Ishikawa (cell line): ENCODE measurements at regions not wholly inside any gene's neighbourhood (a gene's known extent, or its start where the extent isn't known, plus 50 kb on each side); places are given as distances from the start of the nearest gene placed in this dataset.

Experiments used
- CEBPB ChIP-seq: IDR thresholded peaks from 2 replicates; pipeline ENCODE4 v1.6.1; 2012
- CREB1 ChIP-seq: IDR thresholded peaks from 2 replicates; pipeline ENCODE4 v1.6.1; 2012; ENCODE audit warnings: low read depth
- EGR1 ChIP-seq: IDR thresholded peaks from 2 replicates; pipeline ENCODE4 v1.6.1; 2012
- EP300 ChIP-seq: IDR thresholded peaks from 2 replicates; pipeline ENCODE4 v1.6.1; 2012; ENCODE audit warnings: borderline replicate concordance
- FOXM1 ChIP-seq: IDR thresholded peaks from 2 replicates; pipeline ENCODE4 v1.6.1; 2012; ENCODE audit warnings: low read depth, borderline replicate concordance
- MAX ChIP-seq: IDR thresholded peaks from 2 replicates; pipeline ENCODE4 v1.6.1; 2012
- NFIC ChIP-seq: IDR thresholded peaks from 2 replicates; pipeline ENCODE4 v1.6.1; 2012
- RAD21 ChIP-seq: IDR thresholded peaks from 2 replicates; pipeline ENCODE4 v1.6.1; 2012; ENCODE audit warnings: low read depth
- REST ChIP-seq: IDR thresholded peaks from 2 replicates; pipeline ENCODE4 v1.6.1; 2012; ENCODE audit warnings: low read depth, mild to moderate bottlenecking
- TAF1 ChIP-seq: IDR thresholded peaks from 2 replicates; pipeline ENCODE4 v1.6.1; 2012; ENCODE audit warnings: low read depth, mild to moderate bottlenecking
- TCF12 ChIP-seq: IDR thresholded peaks from 2 replicates; pipeline ENCODE4 v1.6.1; 2012; ENCODE audit warnings: low read depth
- TEAD4 ChIP-seq: IDR thresholded peaks from 2 replicates; pipeline ENCODE4 v1.6.1; 2012
- USF1 ChIP-seq: IDR thresholded peaks from 2 replicates; pipeline ENCODE4 v1.6.1; 2012
- YY1 ChIP-seq: IDR thresholded peaks from 2 replicates; pipeline ENCODE4 v1.6.1; 2012; ENCODE audit warnings: low read depth
- ZBTB7A ChIP-seq: IDR thresholded peaks from 2 replicates; pipeline ENCODE4 v1.6.1; 2012; ENCODE audit warnings: low read depth

GRCh38 chr1:221873673-221874072, 131.8 kb upstream of the DUSP10 start:
- TF ChIP-seq TEAD4 (no peak), REST (no peak), CREB1 (no peak), RAD21 (no peak), FOXM1 (no peak), CEBPB (no peak), NFIC (no peak), MAX (no peak), ZBTB7A (no peak)

GRCh38 chr1:221871056-221871455, 129.2 kb upstream of the DUSP10 start:
- TF ChIP-seq FOXM1: no peak
- TF ChIP-seq CREB1: no peak
- no peak for TF ChIP-seq MAX
- no peak for TF ChIP-seq EP300
- no peak for TF ChIP-seq ZBTB7A
- no peak for TF ChIP-seq YY1
- no peak for TF ChIP-seq USF1
- no peak for TF ChIP-seq REST
- TF ChIP-seq CEBPB: no peak
- TF ChIP-seq TCF12: no peak
- TF ChIP-seq EGR1: no peak
- no peak for TF ChIP-seq TEAD4
- no peak for TF ChIP-seq TAF1
- no peak for TF ChIP-seq RAD21
- TF ChIP-seq NFIC: no peak

- no peak for TF ChIP-seq EP300
- TF ChIP-seq FOXM1: no peak
- TF ChIP-seq MAX: no peak
- TF ChIP-seq CREB1: no peak
- no peak for TF ChIP-seq NFIC
- no peak for TF ChIP-seq USF1
- no peak for TF ChIP-seq TCF12
- TF ChIP-seq EGR1: no peak
- TF ChIP-seq CEBPB: no peak
- no peak for TF ChIP-seq TEAD4
- no peak for TF ChIP-seq ZBTB7A
- TF ChIP-seq TAF1: no peak
- TF ChIP-seq RAD21: no peak
These were observed 127.9 kb upstream of the DUSP10 start for GRCh38 chr1:221869779-221870178.

- no peak for TF ChIP-seq FOXM1
- no peak for TF ChIP-seq MAX
- TF ChIP-seq REST: no peak
- TF ChIP-seq ZBTB7A: no peak
- no peak for TF ChIP-seq EGR1
These were observed 126.9 kb upstream of the DUSP10 start for GRCh38 chr1:221868593-221869303.

- TF ChIP-seq FOXM1 (no peak), NFIC (no peak), REST (no peak), TCF12 (no peak), CREB1 (no peak), CEBPB (no peak), USF1 (no peak), RAD21 (no peak), EGR1 (no peak), YY1 (no peak)
These were observed 125.1 kb upstream of the DUSP10 start for GRCh38 chr1:221867003-221867402.
